ENCODE measurements at regions not wholly inside any gene's neighbourhood (a gene's known extent, or its start where the extent isn't known, plus 50 kb on each side); places are given as distances from the start of the nearest gene placed in this dataset.
"Not testable (repeated sequence)": the region's sequence is repeated elsewhere in the genome, so short reads cannot be mapped to it uniquely, and the experiment has no call there.

- Mint-ChIP-seq H3K27me3 (no peaks in the 10 kb centered on the region), H3K36me3 (no peaks in the 10 kb centered on the region), H3K9me3 (no peaks in the 10 kb centered on the region), H3K27ac (no peak overlapping the region), H3K4me1 (ENCODE audit: unreplicated experiment) (peaks cover 35% of the 10 kb centered on the region), H3K4me3 (no peak overlapping the region)
- no peak for TF ChIP-seq CTCF (conservative IDR thresholded peaks at IDR 0.05)
- DNase-seq (ENCODE audit: extremely low spot score, unreplicated experiment), result no peak
Measured at GRCh38 chr2:12009323-12009905, 263.0 kb downstream of the LPIN1 start.

GRCh38 chr2:12010059-12010458 lies 263.6 kb downstream of the LPIN1 start:
- Mint-ChIP-seq H3K4me3 (no peak overlapping the region), H3K9me3 (no peaks in the 10 kb centered on the region), H3K27me3 (no peaks in the 10 kb centered on the region), H3K27ac (no peak overlapping the region), H3K4me1 (ENCODE audit: unreplicated experiment) (peaks cover 35% of the 10 kb centered on the region), H3K36me3 (no peaks in the 10 kb centered on the region)
- TF ChIP-seq CTCF (conservative IDR thresholded peaks at IDR 0.05), result no peak
- no peak for DNase-seq (ENCODE audit: extremely low spot score, unreplicated experiment)

GRCh38 chr2:12010779-12011178 lies 264.3 kb downstream of the LPIN1 start:
- DNase-seq (ENCODE audit: extremely low spot score, unreplicated experiment), result no peak
- peaks cover 35% of the 10 kb centered on the region for H3K4me1 Mint-ChIP-seq (ENCODE audit: unreplicated experiment)
- no peaks in the 10 kb centered on the region for H3K36me3 Mint-ChIP-seq
- no peak for TF ChIP-seq CTCF (conservative IDR thresholded peaks at IDR 0.05)
- no peak overlapping the region for H3K4me3 Mint-ChIP-seq
- no peak overlapping the region for H3K27ac Mint-ChIP-seq
- no peaks in the 10 kb centered on the region for H3K9me3 Mint-ChIP-seq
- no peaks in the 10 kb centered on the region for H3K27me3 Mint-ChIP-seq

- peaks cover 14% of the 10 kb centered on the region for H3K4me1 Mint-ChIP-seq (ENCODE audit: unreplicated experiment)
- H3K4me3 Mint-ChIP-seq, result no peak overlapping the region
- H3K27ac Mint-ChIP-seq, result no peak overlapping the region
- TF ChIP-seq CTCF (conservative IDR thresholded peaks at IDR 0.05), result no peak
- no peaks in the 10 kb centered on the region for H3K9me3 Mint-ChIP-seq
- DNase-seq (ENCODE audit: extremely low spot score, unreplicated experiment), result no peak
- no peaks in the 10 kb centered on the region for H3K27me3 Mint-ChIP-seq
- H3K36me3 Mint-ChIP-seq, result no peaks in the 10 kb centered on the region
Measured at GRCh38 chr2:12014088-12014960, 267.9 kb downstream of the LPIN1 start.

GRCh38 chr2:12017499-12018157 lies 271.2 kb downstream of the LPIN1 start:
- Mint-ChIP-seq H3K27me3 (no peaks in the 10 kb centered on the region), H3K4me3 (no peak overlapping the region), H3K36me3 (no peaks in the 10 kb centered on the region), H3K4me1 (ENCODE audit: unreplicated experiment) (peaks cover 4% of the 10 kb centered on the region), H3K9me3 (peaks cover 10% of the 10 kb centered on the region), H3K27ac (no peak overlapping the region)
- no peak for TF ChIP-seq CTCF (conservative IDR thresholded peaks at IDR 0.05)
- DNase-seq (ENCODE audit: extremely low spot score, unreplicated experiment), result no peak

- H3K27me3 Mint-ChIP-seq; DNase-seq (ENCODE audit: extremely low spot score, unreplicated experiment); H3K4me3 Mint-ChIP-seq: not testable (repeated sequence)
Measured at GRCh38 chr2:12018726-12019125, 272.3 kb downstream of the LPIN1 start.

More at GRCh38 chr2:12018726-12019125, 272.3 kb downstream of the LPIN1 start:
- peaks cover 10% of the 10 kb centered on the region for H3K9me3 Mint-ChIP-seq
- not testable (repeated sequence) for H3K4me1 Mint-ChIP-seq (ENCODE audit: unreplicated experiment); H3K27ac Mint-ChIP-seq; H3K36me3 Mint-ChIP-seq
